Panc1 (cell line): ENCODE measurements at regions not wholly inside any gene's neighbourhood (a gene's known extent, or its start where the extent isn't known, plus 50 kb on each side); places are given as distances from the start of the nearest gene placed in this dataset.

Experiments used
- ATAC-seq: fragments of 200-7000 bp; cut with Tn5 transposase; 2 replicates; pipeline ENCODE4 v1.9.1; 2020; ENCODE audit warnings: mild to moderate bottlenecking, moderate library complexity
- BruUV-seq: library from RNA; stranded (reverse); fragments of 400-500 nt; replicated peaks from 2 replicates; lab custom pipeline; 2021; lab: Mats Ljungman, UMichigan
- CTCF ChIA-PET: fragments of 300-600 bp; sonication (Branson Sonifier 250); formaldehyde crosslinking; loops from one replicate; lab custom pipeline; 2022; ENCODE audit warnings: antibody characterized with exemption; lab: Charles Lee
- POLR2A ChIA-PET: fragments of 300-600 bp; sonication (Branson Sonifier 250); formaldehyde crosslinking; loops from one replicate; lab custom pipeline; 2022; ENCODE audit warnings: antibody characterized with exemption; lab: Charles Lee
- DNase-seq: peaks from one replicate; pipeline ENCODE4 v3.0.0-alpha.2; 2010; ENCODE audit warnings: low read depth, low spot score
- H3K27ac ChIP-seq: 2 replicates; pipeline ENCODE4 v1.5.1; 2011; ENCODE audit warnings: mild to moderate bottlenecking, low read length, inconsistent platforms
- H3K27me3 ChIP-seq: fragments of 200-500 bp; sonication (Bioruptor generic); 2 replicates; pipeline ENCODE4 v1.6.0; 2014; ENCODE audit warnings: low read length, inconsistent platforms; ENCODE audit not compliant: control insufficient read depth, insufficient read depth
- H3K36me3 ChIP-seq: fragments of 200-500 bp; sonication (Bioruptor generic); 2 replicates; pipeline ENCODE4 v1.5.1; 2014; ENCODE audit warnings: inconsistent platforms, mild to moderate bottlenecking, low read length, moderate library complexity; ENCODE audit not compliant: control insufficient read depth, insufficient read depth
- H3K4me1 ChIP-seq: 2 replicates; pipeline ENCODE4 v1.5.1; 2011; ENCODE audit warnings: inconsistent platforms, mild to moderate bottlenecking, low read length, moderate library complexity; ENCODE audit not compliant: control insufficient read depth, insufficient read depth
- H3K4me3 ChIP-seq, 2 experiments: 2 replicates each; pipeline ENCODE4 v1.5.1; 2011 to 2012; ENCODE audit warnings: low read depth in 2 of 2, low read length in 2 of 2, mild to moderate bottlenecking in 2 of 2, inconsistent platforms in 1 of 2, moderate library complexity in 1 of 2
- H3K9me3 ChIP-seq: fragments of 200-500 bp; sonication (Bioruptor generic); 2 replicates; pipeline ENCODE4 v1.5.1; 2014; ENCODE audit warnings: low read depth, mild to moderate bottlenecking, inconsistent platforms, low read length, moderate library complexity; ENCODE audit not compliant: control insufficient read depth, insufficient read depth
- CTCF ChIP-seq: fragments of 450-650 bp; IDR thresholded peaks from 2 replicates; pipeline ENCODE4 v1.5.1; 2017; ENCODE audit warnings: mild to moderate bottlenecking
- POLR2AphosphoS5 ChIP-seq: IDR thresholded peaks from 2 replicates; pipeline ENCODE4 v1.6.1; 2012; ENCODE audit warnings: mild to moderate bottlenecking, low read depth, low read length, moderate library complexity
- REST ChIP-seq, 2 experiments: IDR thresholded peaks; 2 replicates each; pipeline ENCODE4 v1.6.1; 2011 to 2012; ENCODE audit warnings: low read depth in 2 of 2, control low read depth in 1 of 2, low read length in 1 of 2, mild to moderate bottlenecking in 1 of 2, moderate library complexity in 1 of 2; ENCODE audit not compliant: insufficient read depth in 1 of 2
- SIN3A ChIP-seq: IDR thresholded peaks from 2 replicates; pipeline ENCODE4 v1.6.1; 2012; ENCODE audit warnings: low read depth, mild to moderate bottlenecking, low read length, moderate library complexity, borderline replicate concordance; ENCODE audit not compliant: insufficient read depth
- TCF7L2 ChIP-seq: IDR thresholded peaks from 2 replicates; pipeline ENCODE4 v1.6.1; 2011; ENCODE audit warnings: mild to moderate bottlenecking, low read depth, low read length, inconsistent platforms
- in situ Hi-C: cut with HindIII; loops from 2 replicates; pipeline ENCODE4 v1.10.0; 2016; ENCODE audit warnings: low sequenced_read_pairs, low pct_unique_long_range_greater_than_20kb
- intact Hi-C: fragments of 100-400 bp; cut with micrococcal nuclease; formaldehyde crosslinking; loops from one replicate; pipeline ENCODE4 v1.10.0; 2022; ENCODE audit not compliant: unreplicated experiment

DNA sequence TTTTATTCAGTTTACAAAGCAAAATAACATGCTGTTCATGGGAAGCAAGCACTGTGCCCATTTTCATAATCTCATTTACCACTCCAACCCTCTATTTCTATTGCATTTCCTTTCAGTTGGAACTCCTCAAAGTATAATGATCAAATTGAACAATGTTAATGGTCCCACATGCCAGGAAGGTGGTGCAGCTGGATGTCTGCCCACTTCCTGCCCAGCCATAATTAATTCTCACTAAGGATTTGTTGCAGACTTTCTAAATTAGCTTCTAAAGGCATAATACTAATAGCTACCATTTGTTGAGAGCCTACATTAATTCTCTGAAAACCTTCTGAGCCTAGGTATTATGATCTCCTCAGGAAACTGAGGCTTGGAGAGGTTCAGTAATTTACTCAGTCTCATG, 316.1 kb upstream of the TPM1 start:
- in situ Hi-C loops: no loop called here

GRCh38 chr15:62727501-62727900, 315.0 kb upstream of the TPM1 start:
- H3K27ac ChIP-seq: no peak overlapping the region
- peaks cover 5% of the 10 kb centered on the region; the same call in 1 of the 2 replicates for H3K9me3 ChIP-seq
- no peaks in the 10 kb centered on the region for H3K4me1 ChIP-seq
- no TSS peak for BruUV-seq
- CTCF ChIA-PET: no interaction called here
- H3K4me3 ChIP-seq: no peak overlapping the region
- in situ Hi-C loops: no loop called here
- no peaks in the 10 kb centered on the region for H3K27me3 ChIP-seq
- no peaks in the 10 kb centered on the region for H3K36me3 ChIP-seq
- ATAC-seq: no peak
- no peak for TF ChIP-seq CTCF
- no peak for TF ChIP-seq REST (IDR thresholded peaks at IDR 0.05; ENCODE audit: insufficient read depth in 1 of 2, low read depth in 2 of 2, low read length in 1 of 2)
- no peak for TF ChIP-seq TCF7L2
- TF ChIP-seq SIN3A: no peak
- no peak for TF ChIP-seq POLR2AphosphoS5
- intact Hi-C loops: no loop called here
- DNase-seq: no peak
- POLR2A ChIA-PET: no interaction called here

More for the DNA sequence above, 316.1 kb upstream of the TPM1 start:
- no peak for TF ChIP-seq TCF7L2
- POLR2A ChIA-PET: no interaction called here
- intact Hi-C loops: no loop called here
- Histone ChIP-seq H3K4me1 (no peaks in the 10 kb centered on the region), H3K36me3 (no peaks in the 10 kb centered on the region), H3K9me3 (peaks cover 5% of the 10 kb centered on the region; the same call in 1 of the 2 replicates), H3K27me3 (no peaks in the 10 kb centered on the region), H3K27ac (no peak overlapping the region), H3K4me3 (no peak overlapping the region)
- CTCF ChIA-PET: no interaction called here
- no peak for DNase-seq
- ATAC-seq: no peak
- BruUV-seq: no TSS peak

DNA sequence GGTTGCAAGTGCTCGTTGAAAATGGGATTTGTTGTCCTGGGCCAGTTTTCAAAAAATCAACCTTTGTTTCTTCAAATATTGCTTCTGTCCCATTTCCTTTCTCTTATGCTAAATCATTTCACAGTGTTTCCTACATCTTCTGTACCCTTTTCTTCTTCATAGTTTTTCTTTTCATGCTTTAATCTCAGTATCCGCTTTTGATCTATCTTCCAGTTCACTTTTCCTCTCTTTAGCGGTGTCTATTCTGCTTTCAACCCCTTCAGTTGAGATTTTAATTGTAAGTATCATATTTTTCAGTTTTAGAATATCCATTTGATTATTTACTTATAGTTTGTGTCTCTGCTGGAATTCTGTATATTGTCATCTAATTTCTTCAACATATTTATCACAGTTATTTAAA, 311.7 kb upstream of the TPM1 start:
- ChIA-PET CTCF (no interaction called here), POLR2A (no interaction called here)

More for the DNA sequence above, 311.7 kb upstream of the TPM1 start:
- BruUV-seq: no TSS peak
- Histone ChIP-seq H3K9me3 (peaks cover 5% of the 10 kb centered on the region; the same call in 1 of the 2 replicates), H3K36me3 (no peaks in the 10 kb centered on the region), H3K4me1 (no peaks in the 10 kb centered on the region), H3K4me3 (no peak overlapping the region), H3K27ac (no peak overlapping the region), H3K27me3 (no peaks in the 10 kb centered on the region)
- in situ Hi-C loops: no loop called here
- TF ChIP-seq REST (IDR thresholded peaks at IDR 0.05; ENCODE audit: insufficient read depth in 1 of 2, low read depth in 2 of 2, low read length in 1 of 2): no peak
- TF ChIP-seq POLR2AphosphoS5: no peak
- no peak for TF ChIP-seq SIN3A
- TF ChIP-seq CTCF: no peak
- no peak for TF ChIP-seq TCF7L2
- ATAC-seq: no peak
- DNase-seq: no peak
- intact Hi-C loops: no loop called here
